ENCODE measurements at regions not wholly inside any gene's neighbourhood (a gene's known extent, or its start where the extent isn't known, plus 50 kb on each side); places are given as distances from the start of the nearest gene placed in this dataset.

DNA sequence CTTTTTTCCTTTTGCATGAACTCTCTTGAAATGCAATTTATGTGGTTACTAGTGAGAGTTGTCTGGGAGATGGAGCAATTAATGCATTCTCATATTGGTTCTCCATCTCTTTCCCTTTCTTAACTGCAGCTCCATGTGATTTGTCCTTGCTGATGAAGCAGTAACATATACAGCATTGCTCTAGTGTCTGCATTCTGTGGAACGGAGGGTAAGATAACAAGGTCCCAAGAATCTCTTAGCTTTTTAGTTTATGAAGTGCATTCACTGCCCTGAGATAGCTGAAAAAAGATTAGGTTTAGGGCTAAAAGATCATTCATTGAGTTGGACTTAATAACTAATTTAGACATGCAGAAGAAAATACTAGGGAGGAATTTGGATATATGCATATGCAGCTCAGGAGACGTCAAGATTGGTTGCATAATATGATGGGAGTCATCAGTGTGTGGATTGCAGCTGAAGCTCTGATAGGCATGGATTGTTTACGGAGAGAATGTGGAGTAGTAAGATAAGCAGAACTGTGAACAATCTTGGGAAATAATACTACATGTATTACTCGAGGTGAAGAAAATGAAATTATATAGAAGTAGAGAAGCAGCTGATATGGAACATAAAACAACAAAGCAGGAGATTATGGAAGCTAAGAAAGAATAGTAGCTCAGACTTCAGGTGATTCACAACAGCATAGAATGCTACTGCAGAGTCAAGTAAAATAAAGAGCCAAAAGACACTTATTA is 404.7 kb downstream of the ARL4A start:
- POLR2A ChIA-PET = no interaction called here
- DNase-seq = no peak
- Mint-ChIP-seq H3K9me3 (peaks cover 0 to 4% (median 0%) of the 10 kb centered on the region in 9 donors), H3K4me3 (no peak overlapping the region), H3K4me1 (peaks cover 0 to 3% (median 0%) of the 10 kb centered on the region in 4 donors), H3K36me3 (no peaks in the 10 kb centered on the region), H3K27ac (no peak overlapping the region), H3K27me3 (peaks cover 3 to 15% (median 8%) of the 10 kb centered on the region in 5 donors)
- ATAC-seq = no peak

- DNase-seq = no peak
- POLR2A ChIA-PET = no interaction called here
- Mint-ChIP-seq H3K4me3 (no peak overlapping the region), H3K36me3 (no peaks in the 10 kb centered on the region), H3K27ac (no peak overlapping the region), H3K4me1 (peaks cover 0 to 3% (median 0%) of the 10 kb centered on the region in 4 donors), H3K27me3 (peaks cover 3 to 17% (median 8%) of the 10 kb centered on the region in 5 donors), H3K9me3 (peaks cover 0 to 4% (median 0%) of the 10 kb centered on the region in 9 donors)
- ATAC-seq = no peak
These were observed 405.2 kb downstream of the ARL4A start for GRCh38 chr7:13092708-13093005.

- H3K4me3 Mint-ChIP-seq = no peak overlapping the region
- peaks cover 3 to 17% (median 8%) of the 10 kb centered on the region in 5 donors for H3K27me3 Mint-ChIP-seq
- DNase-seq (no peak), ATAC-seq (no peak)
- H3K27ac Mint-ChIP-seq = no peak overlapping the region
- POLR2A ChIA-PET = no interaction called here
- H3K36me3 Mint-ChIP-seq = no peaks in the 10 kb centered on the region
- H3K9me3 Mint-ChIP-seq = peaks cover 0 to 4% (median 0%) of the 10 kb centered on the region in 9 donors
- H3K4me1 Mint-ChIP-seq = peaks cover 0 to 3% (median 0%) of the 10 kb centered on the region in 4 donors
These were observed 405.7 kb downstream of the ARL4A start for GRCh38 chr7:13093160-13093559.

DNA sequence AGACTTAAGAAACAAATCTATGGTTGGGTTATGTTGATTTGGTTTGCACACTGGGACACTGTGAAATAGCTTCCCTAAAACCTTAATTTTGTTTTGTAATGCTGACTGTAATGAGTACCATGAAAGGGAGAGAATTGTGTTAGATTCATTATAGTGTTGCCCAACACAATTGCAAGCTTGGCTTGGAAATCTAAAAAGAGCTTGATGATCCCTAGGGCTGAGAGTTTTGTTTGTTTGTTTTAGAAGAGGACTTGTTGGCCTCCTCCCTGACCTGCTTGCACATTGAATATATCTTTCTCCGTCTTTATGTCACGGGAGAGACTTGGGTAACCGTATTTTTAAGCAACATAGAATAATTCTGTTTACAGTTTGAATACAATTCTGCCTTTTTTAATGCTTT is 410.1 kb downstream of the ARL4A start:
- Mint-ChIP-seq H3K36me3 (no peaks in the 10 kb centered on the region), H3K27me3 (peaks cover under 1 to 7% (median 3%) of the 10 kb centered on the region in 5 donors), H3K27ac (no peak overlapping the region), H3K4me3 (no peak overlapping the region), H3K9me3 (no peaks in the 10 kb centered on the region), H3K4me1 (peaks cover 0 to 3% (median 0%) of the 10 kb centered on the region in 4 donors)
- ATAC-seq = no peak
- POLR2A ChIA-PET = no interaction called here
- no peak for DNase-seq

- DNase-seq (no peak), ATAC-seq (no peak)
- Mint-ChIP-seq H3K27me3 (peaks cover 0 to 4% (median 0%) of the 10 kb centered on the region in 5 donors), H3K4me3 (no peak overlapping the region), H3K36me3 (no peaks in the 10 kb centered on the region), H3K9me3 (no peaks in the 10 kb centered on the region), H3K27ac (no peak overlapping the region), H3K4me1 (peaks cover 0 to 3% (median 0%) of the 10 kb centered on the region in 4 donors)
- POLR2A ChIA-PET = no interaction called here
These were observed 410.7 kb downstream of the ARL4A start for GRCh38 chr7:13098161-13098560.

GRCh38 chr7:13099154-13099795 is 411.8 kb downstream of the ARL4A start:
- Mint-ChIP-seq H3K9me3 (no peaks in the 10 kb centered on the region), H3K27ac (no peak overlapping the region), H3K36me3 (no peaks in the 10 kb centered on the region), H3K4me3 (no peak overlapping the region), H3K27me3 (peaks cover 0 to 4% (median 0%) of the 10 kb centered on the region in 5 donors), H3K4me1 (peaks cover 0 to 2% (median 0%) of the 10 kb centered on the region in 4 donors)
- POLR2A ChIA-PET = no interaction called here
- no peak for ATAC-seq
- DNase-seq = no peak

DNA sequence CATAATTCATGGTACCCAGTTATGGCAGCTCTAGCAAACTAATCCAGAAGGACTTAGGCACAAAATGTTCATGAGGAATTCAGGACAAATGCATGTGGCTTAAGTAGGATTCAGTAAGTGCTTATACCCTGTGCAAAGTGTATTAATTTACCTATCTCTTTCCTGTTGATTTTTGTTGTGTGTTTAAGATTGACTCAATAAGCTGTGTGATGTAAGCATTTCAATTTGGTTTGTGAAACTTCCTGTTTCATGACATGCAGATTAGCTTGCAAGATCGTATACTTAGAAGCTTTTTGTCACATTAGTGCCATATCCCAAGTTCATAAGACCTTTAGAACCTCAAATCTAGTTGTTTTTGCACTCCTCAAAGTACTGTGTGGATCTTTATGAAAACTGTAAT is 416.7 kb downstream of the ARL4A start:
- Mint-ChIP-seq H3K27ac (no peak overlapping the region), H3K4me3 (no peak overlapping the region), H3K27me3 (peaks cover 0 to 2% (median 0%) of the 10 kb centered on the region in 5 donors), H3K4me1 (peaks cover 0 to 9% (median 0%) of the 10 kb centered on the region in 4 donors), H3K9me3 (no peaks in the 10 kb centered on the region), H3K36me3 (no peaks in the 10 kb centered on the region)
- DNase-seq = no peak
- ATAC-seq = no peak
- POLR2A ChIA-PET = interaction anchor here (0.7 kb wide), 1 partner anchor 124 kb away, joined by 3 read pairs; no protein-coding TSS in a partner anchor

DNA sequence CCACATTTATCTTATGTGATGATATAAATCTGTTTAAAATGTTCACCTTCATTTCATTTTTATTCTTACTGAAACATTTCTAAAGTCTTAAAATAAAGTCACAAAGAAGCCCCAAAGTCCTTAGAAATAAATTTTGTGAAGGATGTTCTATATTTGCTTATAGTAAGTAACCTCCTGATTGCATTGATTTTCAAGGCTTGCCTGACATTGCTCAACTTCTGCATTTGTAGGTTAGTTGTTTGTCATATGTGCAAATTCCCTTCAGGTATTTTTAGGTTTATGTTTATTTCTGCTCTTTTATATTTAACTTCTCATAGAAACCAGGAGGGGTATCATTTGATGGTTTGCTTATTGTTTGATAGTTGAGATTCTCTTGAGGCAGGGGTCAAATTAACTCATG is 417.8 kb downstream of the ARL4A start:
- no peaks in the 10 kb centered on the region for H3K9me3 Mint-ChIP-seq
- peaks cover 0 to 4% (median 0%) of the 10 kb centered on the region in 5 donors for H3K27me3 Mint-ChIP-seq
- no peaks in the 10 kb centered on the region for H3K36me3 Mint-ChIP-seq
- no peak overlapping the region for H3K27ac Mint-ChIP-seq
- no peak for DNase-seq
- POLR2A ChIA-PET = no interaction called here
- peaks cover 0 to 9% (median 0%) of the 10 kb centered on the region in 4 donors for H3K4me1 Mint-ChIP-seq
- no peak for ATAC-seq
- H3K4me3 Mint-ChIP-seq = no peak overlapping the region

DNA sequence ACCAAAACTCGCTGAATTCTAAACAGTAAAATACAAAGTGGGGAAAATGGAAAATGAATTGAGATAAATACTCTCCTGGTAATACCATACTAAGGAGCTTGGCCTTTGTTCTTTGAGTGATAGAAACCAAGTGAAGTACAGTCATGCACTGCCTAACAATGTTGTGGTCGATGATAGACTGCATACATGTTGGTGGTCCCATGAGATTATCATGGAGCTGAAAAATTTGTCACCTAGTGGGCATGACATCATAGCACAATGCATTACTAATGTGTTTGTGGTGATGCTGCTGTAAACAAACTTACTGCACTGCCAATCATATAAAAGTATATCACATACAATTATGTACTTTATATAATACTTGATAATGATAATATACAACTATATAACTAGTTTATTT is 419.1 kb downstream of the ARL4A start:
- no peaks in the 10 kb centered on the region for H3K36me3 Mint-ChIP-seq
- DNase-seq (no peak), ATAC-seq (no peak)
- H3K27ac Mint-ChIP-seq = no peak overlapping the region
- peaks cover 0 to 9% (median 0%) of the 10 kb centered on the region in 4 donors for H3K4me1 Mint-ChIP-seq
- peaks cover 0 to 4% (median 0%) of the 10 kb centered on the region in 5 donors for H3K27me3 Mint-ChIP-seq
- POLR2A ChIA-PET = no interaction called here
- no peaks in the 10 kb centered on the region for H3K9me3 Mint-ChIP-seq
- no peak overlapping the region for H3K4me3 Mint-ChIP-seq

GRCh38 chr7:13107291-13107690 is 419.9 kb downstream of the ARL4A start:
- H3K9me3 Mint-ChIP-seq = no peaks in the 10 kb centered on the region
- POLR2A ChIA-PET = no interaction called here
- H3K36me3 Mint-ChIP-seq = no peaks in the 10 kb centered on the region
- ATAC-seq = no peak
- H3K27me3 Mint-ChIP-seq = peaks cover 0 to 4% (median 0%) of the 10 kb centered on the region in 5 donors
- no peak overlapping the region for H3K4me3 Mint-ChIP-seq
- DNase-seq = no peak
- H3K4me1 Mint-ChIP-seq = peaks cover 0 to 9% (median 0%) of the 10 kb centered on the region in 4 donors
- no peak overlapping the region for H3K27ac Mint-ChIP-seq

DNA sequence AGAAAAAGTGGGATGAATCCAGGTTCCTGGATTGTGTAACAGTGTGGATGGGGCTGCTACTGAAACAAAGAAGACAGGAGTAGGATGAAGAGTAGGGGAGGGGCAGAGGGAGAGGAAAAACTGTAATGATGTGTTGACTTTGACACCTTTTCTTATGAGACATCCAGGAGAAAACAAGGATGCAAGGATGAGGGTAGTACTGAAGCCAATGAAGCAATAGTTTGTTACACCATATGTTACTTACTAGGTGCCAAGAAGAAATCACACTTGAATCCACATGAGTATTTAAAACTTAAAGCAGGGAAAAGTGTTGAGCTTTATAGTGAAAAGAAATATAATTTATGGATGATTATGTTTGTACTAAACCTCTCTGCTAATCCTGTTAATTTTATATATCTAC is 420.6 kb downstream of the ARL4A start:
- no peak overlapping the region for H3K4me3 Mint-ChIP-seq
- DNase-seq (no peak), ATAC-seq (no peak)
- H3K36me3 Mint-ChIP-seq = no peaks in the 10 kb centered on the region
- H3K27me3 Mint-ChIP-seq = peaks cover 0 to 4% (median 0%) of the 10 kb centered on the region in 5 donors
- no peak overlapping the region for H3K27ac Mint-ChIP-seq
- no peaks in the 10 kb centered on the region for H3K9me3 Mint-ChIP-seq
- POLR2A ChIA-PET = no interaction called here
- peaks cover 0 to 9% (median 0%) of the 10 kb centered on the region in 4 donors for H3K4me1 Mint-ChIP-seq

- Mint-ChIP-seq H3K4me3 (no peak overlapping the region), H3K27ac (no peak overlapping the region), H3K36me3 (no peaks in the 10 kb centered on the region), H3K9me3 (no peaks in the 10 kb centered on the region), H3K4me1 (peaks cover 0 to 7% (median 0%) of the 10 kb centered on the region in 4 donors), H3K27me3 (peaks cover 0 to 4% (median 0%) of the 10 kb centered on the region in 5 donors)
- ATAC-seq = no peak
- POLR2A ChIA-PET = no interaction called here
- DNase-seq = no peak
These were observed 421.8 kb downstream of the ARL4A start for GRCh38 chr7:13109201-13109600.

DNA sequence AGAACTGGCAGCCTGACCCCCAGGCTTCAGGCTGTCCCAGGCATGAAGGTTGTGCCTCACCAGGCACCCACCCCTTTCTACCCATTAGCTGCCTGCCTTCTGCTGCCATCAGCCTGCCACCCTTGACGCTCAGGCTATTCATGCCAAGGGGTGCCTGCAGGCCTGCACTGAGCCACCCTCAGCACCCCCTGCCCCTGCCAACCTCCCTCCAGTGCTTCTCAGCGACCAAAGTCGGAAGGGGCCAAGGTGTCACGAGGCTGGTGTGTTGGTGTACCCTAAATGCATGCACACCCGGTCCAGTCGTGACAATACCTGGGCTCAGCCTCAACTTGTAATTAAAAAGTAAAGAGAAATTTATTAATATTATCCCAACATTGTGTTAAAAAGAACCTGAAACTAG is 422.7 kb downstream of the ARL4A start:
- Mint-ChIP-seq H3K9me3 (no peaks in the 10 kb centered on the region), H3K27me3 (peaks cover 0 to 4% (median 4%) of the 10 kb centered on the region in 5 donors), H3K4me1 (peaks cover 0 to 3% (median 0%) of the 10 kb centered on the region in 4 donors), H3K27ac (no peak overlapping the region), H3K36me3 (no peaks in the 10 kb centered on the region), H3K4me3 (no peak overlapping the region)
- POLR2A ChIA-PET = no interaction called here
- ATAC-seq = no peak
- DNase-seq = no peak
